Stimulated activated naive CD4-positive, alpha-beta T cell (primary cell): ENCODE measurements at regions not wholly inside any gene's neighbourhood (a gene's known extent, or its start where the extent isn't known, plus 50 kb on each side); places are given as distances from the start of the nearest gene placed in this dataset.

Experiments
- DNase-seq, 6 experiments: peaks; one replicate each; lab custom pipeline; 2025; lab: John Stamatoyannopoulos, UW

DNA sequence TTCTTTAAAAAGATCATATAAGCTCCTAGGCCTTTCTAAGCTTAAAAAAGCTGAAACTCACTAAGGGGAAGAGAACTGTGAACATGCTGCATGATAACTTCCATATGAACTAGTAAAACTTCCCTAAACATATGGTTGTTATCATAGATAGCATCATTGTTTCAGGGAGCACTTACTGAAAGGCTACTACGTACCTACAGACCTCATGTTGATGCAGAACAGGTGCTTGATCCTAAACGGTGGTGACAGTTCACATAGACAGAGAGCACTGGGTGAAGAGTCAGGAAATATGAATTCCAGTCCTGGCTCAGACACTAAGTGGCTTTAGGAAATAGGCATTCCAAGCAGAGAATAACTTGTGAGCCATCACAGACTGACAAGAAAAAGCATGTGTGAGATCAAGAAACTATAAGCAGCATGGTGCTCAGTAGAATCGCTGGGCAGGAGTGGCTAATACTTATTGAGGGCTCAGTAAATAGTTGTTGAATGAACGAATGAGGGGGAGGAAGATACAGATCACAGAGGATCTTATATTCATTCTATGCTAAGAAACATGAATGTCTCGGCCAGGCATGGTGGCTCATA is 78.4 kb upstream of the NUDT4 start:
- DNase-seq: no peak

DNA sequence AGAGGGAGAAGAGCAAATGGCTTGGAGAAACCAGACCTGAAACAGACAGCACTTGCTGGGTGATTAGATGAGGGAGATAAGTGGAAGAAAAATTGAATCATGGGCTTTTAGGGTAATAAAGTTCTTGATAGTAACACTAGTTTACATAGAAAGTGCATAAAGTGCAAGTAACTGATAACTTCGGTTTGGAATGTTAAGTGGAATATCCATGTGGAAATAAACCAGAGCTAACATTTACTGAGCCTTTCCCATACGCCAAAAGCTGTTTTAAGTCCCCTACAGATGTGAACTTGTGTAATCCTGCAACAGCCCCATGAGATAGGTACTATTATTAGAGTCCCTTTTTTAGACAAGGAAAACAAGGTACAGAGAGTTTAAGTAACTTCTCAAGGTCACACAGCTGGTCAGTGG is 77.1 kb upstream of the NUDT4 start:
- DNase-seq: no peak

DNA sequence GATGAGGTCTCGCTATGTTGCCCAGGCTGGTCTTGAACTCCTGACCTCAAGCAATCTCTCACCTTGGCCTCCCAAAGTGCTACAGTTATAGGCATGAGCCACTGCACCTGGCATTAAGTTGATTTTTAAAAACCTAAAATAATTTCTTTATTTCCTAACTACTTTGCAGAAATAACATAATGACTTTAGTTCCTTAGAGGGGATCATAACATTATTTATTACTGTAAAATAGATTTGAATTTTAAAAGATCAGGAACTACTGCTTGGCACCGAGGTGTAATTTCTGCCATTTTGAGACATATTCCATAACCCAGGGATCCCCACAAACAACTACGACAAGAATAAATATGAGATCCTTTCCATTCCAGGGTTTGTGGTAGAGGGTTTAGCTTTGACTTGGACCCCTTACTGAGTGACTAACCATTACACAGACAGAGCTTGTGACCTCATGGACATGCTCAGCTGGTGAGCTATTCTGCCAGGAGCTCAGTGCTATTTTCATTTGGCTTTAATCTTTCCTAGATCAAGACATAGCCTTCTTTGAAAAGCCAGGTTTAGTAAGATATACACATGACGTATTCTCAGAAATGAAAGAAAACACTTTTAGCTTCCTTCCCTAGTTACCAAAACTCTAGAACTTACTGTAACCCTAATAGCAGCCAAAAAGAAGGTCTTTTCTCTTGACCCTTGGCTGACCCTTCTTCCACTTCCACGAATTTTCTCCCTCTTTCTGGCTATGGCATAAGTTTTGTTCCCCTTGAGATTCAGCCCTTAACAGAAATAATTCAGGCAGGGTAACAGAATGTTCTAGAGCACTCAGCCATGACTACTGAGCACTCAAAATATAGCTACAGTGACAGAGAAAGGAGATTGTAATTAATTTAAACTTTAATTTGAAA is 75.1 kb upstream of the NUDT4 start:
- DNase-seq: no peak

DNA sequence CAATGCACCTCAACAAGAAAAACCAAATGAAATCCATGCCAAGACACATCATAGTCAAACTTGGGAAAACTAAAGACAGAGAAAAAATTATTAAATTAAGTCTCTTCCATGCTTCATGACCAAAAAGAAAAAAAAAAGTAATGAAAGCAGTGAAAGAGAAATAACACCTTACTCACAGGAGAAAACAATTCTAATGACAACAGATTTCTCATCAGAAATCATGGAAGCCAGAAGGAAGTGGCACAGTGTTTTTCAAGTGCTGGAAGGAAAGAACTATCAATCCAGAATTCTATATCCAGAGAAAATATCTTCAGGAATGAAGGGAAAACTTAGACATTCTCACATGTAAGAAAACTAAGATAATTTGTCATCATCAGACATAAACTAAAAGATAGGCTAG is 71.1 kb upstream of the NUDT4 start:
- DNase-seq: no peak

DNA sequence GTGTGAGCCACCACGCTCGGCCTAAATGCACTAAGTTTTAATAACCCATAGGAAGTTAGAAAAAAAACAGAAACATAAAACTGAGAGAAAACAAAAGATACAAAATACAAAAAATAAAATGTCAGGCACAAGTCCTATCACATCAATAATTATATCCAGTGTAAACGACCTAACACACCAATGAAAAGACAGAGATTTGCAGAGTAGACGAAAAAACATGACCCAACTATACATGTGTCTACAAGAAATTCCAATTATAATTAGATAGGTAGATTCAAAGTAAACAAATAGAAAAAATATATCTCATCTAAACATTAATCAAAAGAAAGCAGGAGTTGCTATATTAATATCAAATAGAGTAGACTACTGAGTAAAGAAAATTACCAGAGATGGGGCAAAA is 69.4 kb upstream of the NUDT4 start:
- no peak for DNase-seq

DNA sequence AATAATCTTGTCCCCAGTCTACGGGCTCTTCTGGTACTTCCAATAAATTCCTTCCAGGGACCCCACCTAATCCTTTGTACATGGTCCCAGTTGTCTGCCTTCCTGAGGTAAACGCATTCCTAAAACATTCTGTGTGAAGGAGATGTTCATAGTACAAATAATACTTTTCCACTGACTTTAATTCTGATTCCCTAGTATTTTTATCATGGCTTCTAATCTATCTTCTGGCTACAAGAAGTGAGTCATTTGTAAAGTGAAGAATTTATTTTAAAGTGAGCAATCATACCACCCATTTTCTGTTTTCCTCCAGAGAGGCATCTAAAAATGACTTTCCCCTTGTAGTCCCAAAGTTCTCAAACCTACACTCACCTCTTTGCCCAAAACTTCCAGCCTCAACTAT is 65.9 kb upstream of the NUDT4 start:
- no peak for DNase-seq

DNA sequence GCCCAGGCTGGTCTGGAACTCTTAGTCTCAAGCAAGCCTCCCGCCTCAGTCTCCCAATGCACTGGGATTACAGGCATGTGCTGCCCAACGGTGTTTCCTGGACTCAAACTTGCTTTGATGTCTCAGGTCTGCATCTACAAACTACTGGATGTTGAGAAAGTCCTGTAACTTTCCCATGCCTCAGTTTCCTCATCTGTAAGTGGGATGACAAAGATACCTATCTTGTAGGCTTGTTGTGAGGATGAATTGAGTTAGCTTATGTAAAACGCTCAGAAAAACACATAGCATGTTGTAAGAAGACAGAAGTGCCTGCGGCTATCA is 63.6 kb upstream of the NUDT4 start:
- DNase-seq: no peak

DNA sequence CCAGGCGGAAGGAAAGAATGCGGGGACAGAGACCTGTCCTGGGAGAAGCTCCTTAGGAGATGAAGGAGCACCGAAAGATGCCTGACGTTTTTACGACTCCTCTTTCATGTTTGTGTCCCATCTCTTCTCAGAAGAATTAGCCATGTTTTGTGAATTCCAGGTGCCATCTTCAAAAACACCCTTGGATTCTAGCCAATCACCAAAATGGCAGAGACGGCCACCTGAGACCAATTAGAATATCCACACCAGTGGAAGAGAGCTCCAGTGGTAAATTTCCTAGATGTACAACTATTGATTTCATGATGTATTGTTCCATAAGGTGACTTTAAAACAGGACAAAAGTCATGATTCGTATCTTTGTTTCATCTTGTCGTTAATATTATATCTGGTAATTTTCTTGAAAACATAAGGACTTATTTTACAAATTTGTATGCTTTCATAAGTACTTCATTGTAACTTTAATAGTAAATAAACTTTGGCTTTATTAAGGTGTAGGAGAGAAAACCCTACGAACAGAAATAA is 62.3 kb upstream of the NUDT4 start:
- DNase-seq: no peak

DNA sequence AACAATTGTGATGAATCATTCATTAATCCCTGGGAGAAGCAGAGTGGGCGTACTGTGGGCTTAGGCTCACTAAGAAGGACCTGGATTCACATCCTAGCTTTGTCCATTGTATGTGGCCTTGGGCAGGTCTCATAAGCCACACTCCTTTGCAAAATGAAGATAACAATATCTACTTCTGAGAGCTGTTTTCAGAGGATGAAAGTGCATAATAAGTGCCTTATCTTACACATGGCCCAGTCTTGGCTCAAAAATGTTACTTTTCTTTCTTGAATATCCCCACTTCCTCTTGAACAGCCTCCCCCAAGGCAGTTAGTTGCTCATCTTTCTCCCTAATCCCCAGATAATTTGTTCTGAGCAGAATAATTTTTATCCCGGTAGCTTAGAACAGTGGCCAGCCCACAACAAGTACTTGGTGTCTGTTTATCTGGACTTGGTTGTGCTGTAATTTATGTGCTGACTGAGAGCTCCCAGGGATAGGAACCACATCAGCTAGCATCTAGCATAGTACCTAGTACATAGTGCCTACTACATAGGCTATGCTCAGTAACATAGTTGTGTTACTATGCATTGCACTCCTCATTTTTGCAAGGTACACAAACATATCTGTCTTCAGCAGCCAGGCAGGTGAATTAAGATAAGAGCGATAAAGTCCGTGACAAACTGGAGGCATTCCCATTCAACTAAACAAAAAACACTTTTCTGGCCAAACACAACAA is 61.7 kb upstream of the NUDT4 start:
- DNase-seq: no peak

DNA sequence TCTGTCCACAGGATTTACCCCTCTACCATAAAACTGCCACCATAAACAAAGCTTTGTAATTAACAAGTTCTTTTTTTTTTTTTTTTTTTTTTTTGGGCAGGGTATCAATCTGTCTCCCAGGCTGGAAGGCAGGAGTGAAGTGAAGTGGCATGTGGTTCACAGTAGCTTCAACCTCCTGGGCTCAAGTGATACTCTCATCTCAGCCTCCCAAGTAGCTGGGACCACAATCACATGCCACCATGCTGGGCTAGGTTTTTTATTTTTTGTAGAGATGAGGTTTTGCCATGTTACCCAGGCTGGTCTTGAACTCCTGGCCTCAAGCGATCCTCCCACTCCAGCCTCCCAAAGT is 61.1 kb upstream of the NUDT4 start:
- no peak for DNase-seq

DNA sequence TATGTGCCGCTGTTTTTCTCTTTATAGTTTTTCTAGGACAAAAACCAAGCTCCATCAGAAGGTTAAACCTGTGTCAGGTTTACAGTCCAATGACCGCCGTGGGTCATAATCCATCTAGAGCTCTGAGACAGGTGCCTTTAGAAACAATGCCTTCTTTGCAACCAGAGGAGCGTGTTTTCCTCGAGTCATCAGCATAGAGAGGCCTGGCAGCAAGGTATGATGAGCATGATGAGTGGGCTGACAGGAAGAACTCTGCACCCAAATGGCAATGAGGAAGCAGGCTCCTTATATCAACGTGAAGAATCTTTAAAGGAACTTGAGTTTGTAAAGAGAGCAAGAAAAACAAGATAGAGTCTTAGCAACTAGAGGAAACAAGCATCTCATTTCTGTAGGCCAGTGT is 60.5 kb upstream of the NUDT4 start:
- peak in 2 of 6 experiments; percentile 3 to 4 for DNase-seq

DNA sequence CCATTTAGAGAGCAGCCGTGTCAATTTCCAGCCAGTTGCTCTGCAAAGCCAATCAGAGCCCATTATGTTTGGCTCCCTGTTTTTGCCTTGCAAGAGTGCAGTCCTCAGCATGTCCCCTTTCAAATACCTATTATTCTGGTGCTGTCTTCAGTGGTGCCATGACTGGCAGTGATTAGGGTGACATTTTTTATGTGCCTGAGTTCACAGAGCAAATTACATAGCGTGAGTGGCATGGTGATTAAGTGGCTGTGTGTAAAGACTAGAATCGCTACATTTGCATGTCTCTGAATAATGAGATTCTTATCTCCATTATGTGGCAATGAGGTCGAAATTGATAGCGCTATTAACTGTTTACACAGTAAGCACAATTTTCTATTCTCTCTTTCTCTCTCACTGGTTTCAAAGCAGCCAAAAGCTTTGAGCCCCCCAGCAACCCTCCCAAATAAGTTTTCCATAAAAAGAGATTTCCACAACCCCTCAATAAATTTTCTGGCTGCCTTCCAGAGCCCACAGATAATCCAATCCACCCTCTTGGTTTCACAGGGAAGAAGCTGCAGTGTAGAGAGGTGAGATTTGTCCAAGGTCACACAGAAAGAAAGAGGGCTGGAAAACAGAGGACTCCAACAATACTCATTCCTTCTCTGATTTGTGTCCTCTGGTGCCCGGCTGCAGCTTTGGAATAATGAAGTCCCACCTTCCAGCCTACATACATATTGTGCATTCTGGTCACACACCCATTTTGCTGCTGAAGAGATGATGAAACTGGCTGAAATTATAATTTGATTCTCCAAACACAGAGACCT is 58.8 kb upstream of the NUDT4 start:
- no peak for DNase-seq

DNA sequence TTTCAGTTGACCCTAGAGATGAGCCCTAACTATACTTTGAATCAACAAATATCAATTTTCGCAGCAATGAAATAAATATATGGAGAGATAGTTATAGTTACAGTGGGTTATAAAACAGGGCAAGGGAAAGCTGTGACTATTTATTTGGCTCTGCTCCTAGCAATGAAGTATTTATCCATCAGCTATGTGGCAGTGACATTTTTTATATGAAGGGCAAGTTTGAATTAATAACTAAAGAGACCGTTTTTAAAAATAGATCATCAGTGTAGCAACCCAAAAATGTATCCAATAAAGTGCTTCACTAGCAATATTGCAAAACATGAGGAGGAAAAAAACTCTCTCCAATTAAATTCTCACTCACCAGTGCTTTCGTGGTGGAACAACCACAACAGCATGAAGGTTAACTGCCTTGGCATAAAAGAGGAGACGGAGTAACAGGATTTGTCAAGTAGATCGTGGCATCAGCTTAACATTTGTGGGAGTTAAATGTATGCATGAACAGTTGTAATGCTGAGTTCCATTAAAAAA is 58.1 kb upstream of the NUDT4 start:
- DNase-seq: no peak

DNA sequence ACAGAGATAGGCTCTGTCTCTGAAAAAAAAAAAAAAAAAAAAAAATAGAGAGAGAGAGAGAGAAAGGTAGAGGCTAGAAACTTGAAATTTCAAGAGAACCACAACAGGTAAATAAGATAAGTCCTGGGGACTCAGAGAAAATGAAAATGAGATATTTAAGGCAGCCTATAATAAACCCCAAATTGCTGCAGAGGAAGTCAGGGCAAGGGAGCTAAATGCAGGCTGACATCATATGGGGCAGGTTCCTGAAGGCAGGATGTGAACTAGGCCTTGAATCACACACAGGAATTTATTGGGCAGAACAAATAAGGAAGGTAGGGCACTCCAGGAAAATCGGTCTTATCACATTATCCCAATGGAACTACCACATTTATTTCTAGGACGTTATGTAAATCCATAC is 54.9 kb upstream of the NUDT4 start:
- DNase-seq: no peak

DNA sequence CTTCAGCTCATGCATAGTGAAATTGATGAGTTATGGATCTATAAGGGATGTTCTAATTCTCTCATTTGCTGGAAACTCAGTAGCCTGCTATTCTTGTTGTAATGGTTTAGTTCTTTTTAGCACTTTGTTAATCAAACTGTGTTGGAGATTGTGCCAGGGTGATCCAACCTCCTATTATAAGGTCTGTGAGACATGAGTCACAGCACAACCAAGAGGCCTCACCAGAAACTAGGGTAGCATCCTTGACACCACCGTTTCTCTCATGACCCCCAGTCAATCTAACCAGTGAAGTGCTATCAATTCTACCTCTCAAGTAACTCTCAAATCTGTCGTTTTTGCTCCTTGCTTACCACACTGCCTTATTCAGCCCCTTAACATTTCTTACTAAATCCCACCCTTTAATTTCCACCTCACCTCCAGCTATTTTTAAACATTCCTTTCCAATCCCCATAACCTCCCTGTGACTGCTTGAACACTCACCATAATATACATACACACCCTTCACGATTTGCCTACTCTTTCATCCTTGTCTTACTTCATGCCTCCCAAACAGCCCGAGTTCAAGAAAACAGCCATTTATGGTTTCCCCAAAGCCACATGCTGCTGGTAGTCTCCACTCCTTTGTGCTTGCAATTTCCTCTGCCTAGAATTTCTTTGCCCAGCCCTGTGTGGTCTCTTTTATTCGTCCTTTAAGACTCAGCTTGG is 53.9 kb upstream of the NUDT4 start:
- DNase-seq: no peak

DNA sequence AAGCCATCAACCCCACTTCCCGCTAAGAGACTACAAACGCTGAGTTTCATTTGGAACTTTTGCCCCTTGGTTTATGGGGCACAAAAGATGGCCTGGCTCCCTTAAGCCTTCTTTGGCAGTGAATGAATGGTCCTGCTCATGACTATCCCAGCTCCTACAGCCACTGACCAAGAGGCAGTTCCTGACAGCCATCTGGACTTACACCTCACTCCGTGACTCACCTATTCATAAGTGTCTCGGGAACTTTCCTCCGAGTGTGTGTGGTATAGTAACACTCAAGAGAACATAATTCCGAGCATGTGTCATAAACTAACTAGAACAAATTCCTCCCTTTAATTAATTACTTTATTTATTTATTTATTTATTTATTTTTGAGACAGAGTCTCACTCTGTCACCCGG is 51.9 kb upstream of the NUDT4 start:
- DNase-seq: no peak
